ENCODE measurements at regions not wholly inside any gene's neighbourhood (a gene's known extent, or its start where the extent isn't known, plus 50 kb on each side); places are given as distances from the start of the nearest gene placed in this dataset.

GRCh38 chr2:12062053-12062395, 315.6 kb downstream of the LPIN1 start:
- no peak for FAIRE-seq

- FAIRE-seq: no peak
Measured at GRCh38 chr2:12063210-12063609, 316.8 kb downstream of the LPIN1 start.

GRCh38 chr2:12064153-12064552, 317.7 kb downstream of the LPIN1 start:
- FAIRE-seq: no peak

GRCh38 chr2:12066116-12066515, 319.7 kb downstream of the LPIN1 start:
- no peak for FAIRE-seq

- FAIRE-seq: no peak
Measured at GRCh38 chr2:12066986-12067385, 320.6 kb downstream of the LPIN1 start.

- FAIRE-seq: no peak
Measured at GRCh38 chr2:12068796-12069538, 322.5 kb downstream of the LPIN1 start.

GRCh38 chr2:12070153-12070552, 323.7 kb downstream of the LPIN1 start:
- FAIRE-seq: no peak

- no peak for FAIRE-seq
Measured at GRCh38 chr2:12070581-12070980, 324.1 kb downstream of the LPIN1 start.

GRCh38 chr2:12071318-12071717, 324.9 kb downstream of the LPIN1 start:
- FAIRE-seq: no peak

- no peak for FAIRE-seq
Measured at GRCh38 chr2:12073217-12073852, 326.9 kb downstream of the LPIN1 start.

GRCh38 chr2:12074126-12074844, 327.9 kb downstream of the LPIN1 start:
- no peak for FAIRE-seq

GRCh38 chr2:12074845-12075217, 328.4 kb downstream of the LPIN1 start:
- FAIRE-seq: no peak

GRCh38 chr2:12075603-12076002, 329.2 kb downstream of the LPIN1 start:
- FAIRE-seq: no peak

GRCh38 chr2:12076810-12077209, 330.4 kb downstream of the LPIN1 start:
- no peak for FAIRE-seq

- no peak for FAIRE-seq
Measured at GRCh38 chr2:12080360-12080759, 333.9 kb downstream of the LPIN1 start.

GRCh38 chr2:12081481-12082210, 335.2 kb downstream of the LPIN1 start:
- no peak for FAIRE-seq

GRCh38 chr2:12083081-12083581, 336.7 kb downstream of the LPIN1 start:
- FAIRE-seq: no peak

GRCh38 chr2:12083713-12084419, 337.4 kb downstream of the LPIN1 start:
- FAIRE-seq: no peak

GRCh38 chr2:12087175-12087574, 340.7 kb downstream of the LPIN1 start:
- FAIRE-seq: no peak

GRCh38 chr2:12087671-12088380, 341.4 kb downstream of the LPIN1 start:
- no peak for FAIRE-seq

GRCh38 chr2:12089001-12089400, 342.6 kb downstream of the LPIN1 start:
- no peak for FAIRE-seq

- no peak for FAIRE-seq
Measured at GRCh38 chr2:12089496-12089895, 343.1 kb downstream of the LPIN1 start.
